Endothelial cell (in vitro differentiated cells): ENCODE measurements at regions not wholly inside any gene's neighbourhood (a gene's known extent, or its start where the extent isn't known, plus 50 kb on each side); places are given as distances from the start of the nearest gene placed in this dataset.

Experiments
- DNase-seq: peaks from one replicate; pipeline ENCODE4 v3.0.0; 2021; ENCODE audit warnings: low spot score
- H3K27ac Mint-ChIP-seq: one replicate; pipeline ENCODE4 v1.8.0; 2021; ENCODE audit warnings: mixed read lengths, inconsistent platforms; ENCODE audit not compliant: unreplicated experiment
- H3K27me3 Mint-ChIP-seq: one replicate; pipeline ENCODE4 v1.8.0; 2021; ENCODE audit warnings: mild to moderate bottlenecking, moderate library complexity, mixed read lengths, inconsistent platforms; ENCODE audit not compliant: unreplicated experiment
- H3K36me3 Mint-ChIP-seq: one replicate; pipeline ENCODE4 v1.8.0; 2021; ENCODE audit warnings: mild to moderate bottlenecking, low read depth, mixed read lengths, inconsistent platforms; ENCODE audit not compliant: unreplicated experiment
- H3K4me1 Mint-ChIP-seq: one replicate; pipeline ENCODE4 v1.8.0; 2021; ENCODE audit warnings: mild to moderate bottlenecking, mixed read lengths, inconsistent platforms; ENCODE audit not compliant: unreplicated experiment
- H3K4me3 Mint-ChIP-seq: one replicate; pipeline ENCODE4 v1.8.0; 2021; ENCODE audit warnings: mild to moderate bottlenecking, mixed read lengths, inconsistent platforms; ENCODE audit not compliant: unreplicated experiment
- H3K9me3 Mint-ChIP-seq: one replicate; pipeline ENCODE4 v1.8.0; 2021; ENCODE audit warnings: mixed read lengths, inconsistent platforms; ENCODE audit not compliant: unreplicated experiment
- CTCF ChIP-seq: fragments of 200-600 bp; sonication (generic); IDR thresholded peaks from one replicate; pipeline ENCODE4 v1.5.0; 2021; ENCODE audit warnings: antibody characterized with exemption; ENCODE audit not compliant: unreplicated experiment

DNA sequence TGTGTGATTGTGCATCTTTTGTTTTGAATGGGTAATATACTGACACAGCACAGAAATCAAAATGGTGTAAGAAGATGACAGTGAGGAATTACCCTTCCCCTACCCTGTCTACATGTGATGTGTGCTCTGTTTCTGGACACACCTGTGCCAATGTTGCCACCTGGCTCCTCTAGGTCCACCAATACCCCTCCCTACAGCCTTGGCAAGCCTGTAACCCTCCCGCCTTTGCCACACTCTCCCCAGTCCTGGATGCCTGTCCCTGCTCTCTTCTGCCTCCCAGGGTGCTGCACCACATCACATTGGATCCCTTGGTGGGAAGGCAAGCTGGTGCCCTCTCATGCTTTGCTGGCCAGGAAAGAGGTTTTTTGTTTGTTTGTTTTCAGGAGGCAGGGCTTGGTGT is 289.5 kb upstream of the N4BP1 start:
- H3K4me3 Mint-ChIP-seq, result no peak overlapping the region

GRCh38 chr16:48897698-48898205 is 287.8 kb upstream of the N4BP1 start:
- Mint-ChIP-seq H3K9me3 (no peaks in the 10 kb centered on the region), H3K27me3 (peaks cover 6% of the 10 kb centered on the region), H3K4me3 (no peak overlapping the region), H3K4me1 (no peaks in the 10 kb centered on the region), H3K27ac (no peak overlapping the region), H3K36me3 (no peaks in the 10 kb centered on the region)
- no peak for DNase-seq
- no peak for TF ChIP-seq CTCF

More for the DNA sequence above, 289.5 kb upstream of the N4BP1 start:
- no peak for DNase-seq
- no peak overlapping the region for H3K27ac Mint-ChIP-seq
- no peak for TF ChIP-seq CTCF
- H3K4me1 Mint-ChIP-seq, result no peaks in the 10 kb centered on the region
- H3K36me3 Mint-ChIP-seq, result no peaks in the 10 kb centered on the region
- peaks cover 4% of the 10 kb centered on the region for H3K27me3 Mint-ChIP-seq
- no peaks in the 10 kb centered on the region for H3K9me3 Mint-ChIP-seq

GRCh38 chr16:48895142-48895541 is 285.2 kb upstream of the N4BP1 start:
- no peaks in the 10 kb centered on the region for H3K9me3 Mint-ChIP-seq
- no peak for TF ChIP-seq CTCF
- H3K4me1 Mint-ChIP-seq, result no peaks in the 10 kb centered on the region
- H3K36me3 Mint-ChIP-seq, result no peaks in the 10 kb centered on the region
- no peak overlapping the region for H3K27ac Mint-ChIP-seq
- peak; percentile 22 for DNase-seq
- no peak overlapping the region for H3K4me3 Mint-ChIP-seq
- H3K27me3 Mint-ChIP-seq, result peaks cover 6% of the 10 kb centered on the region

DNA sequence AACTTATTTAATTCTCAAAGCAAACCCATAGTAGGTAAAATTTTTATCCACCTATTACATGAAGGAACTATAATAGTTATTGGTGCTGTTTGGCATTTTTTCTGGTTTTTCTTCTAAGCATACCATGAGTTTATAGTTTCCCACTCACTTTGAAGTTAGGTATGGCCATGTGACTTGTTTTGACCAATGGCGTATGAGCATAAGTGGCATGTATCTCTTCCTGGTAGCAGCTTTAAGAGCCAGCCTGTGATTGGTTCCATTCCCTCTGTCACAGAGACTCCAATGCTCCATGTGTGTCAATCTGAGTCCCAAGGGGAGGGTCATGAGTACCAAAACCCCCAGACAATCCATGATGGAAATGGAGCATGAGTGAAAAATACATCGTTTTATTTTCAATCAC is 282.9 kb upstream of the N4BP1 start:
- Mint-ChIP-seq H3K27ac (no peak overlapping the region), H3K27me3 (peaks cover 2% of the 10 kb centered on the region), H3K4me1 (no peaks in the 10 kb centered on the region), H3K9me3 (no peaks in the 10 kb centered on the region), H3K4me3 (no peak overlapping the region), H3K36me3 (no peaks in the 10 kb centered on the region)
- no peak for DNase-seq
- no peak for TF ChIP-seq CTCF

GRCh38 chr16:48887646-48888210 is 277.7 kb upstream of the N4BP1 start:
- H3K27ac Mint-ChIP-seq, result no peak overlapping the region
- DNase-seq, result no peak
- no peaks in the 10 kb centered on the region for H3K4me1 Mint-ChIP-seq
- TF ChIP-seq CTCF, result no peak
- no peaks in the 10 kb centered on the region for H3K36me3 Mint-ChIP-seq
- H3K27me3 Mint-ChIP-seq, result peaks cover under 1% of the 10 kb centered on the region
- no peak overlapping the region for H3K4me3 Mint-ChIP-seq
- H3K9me3 Mint-ChIP-seq, result no peaks in the 10 kb centered on the region
